Fibroblast of the aortic adventitia (primary cell): ENCODE measurements at regions not wholly inside any gene's neighbourhood (a gene's known extent, or its start where the extent isn't known, plus 50 kb on each side); places are given as distances from the start of the nearest gene placed in this dataset.
A peak's percentile ranks its signal among the peaks of the same experiment; 100 is the strongest.

Source experiments
- DNase-seq: peaks from one replicate; pipeline ENCODE4 v3.0.0-alpha.2; 2010; ENCODE audit warnings: low read depth
- H3K4me3 ChIP-seq: 2 replicates; pipeline ENCODE4 v1.5.1; 2011; ENCODE audit warnings: low read depth, mild to moderate bottlenecking, control low read depth, low read length, moderate library complexity
- CTCF ChIP-seq: IDR thresholded peaks from 2 replicates; pipeline ENCODE4 v1.5.1; 2011; ENCODE audit warnings: mild to moderate bottlenecking, low read length, control low read depth, inconsistent platforms; ENCODE audit not compliant: insufficient read depth

GRCh38 chrX:22629105-22629725, 356.5 kb downstream of the CBLL2 start:
- TF ChIP-seq CTCF: no peak
- no peak overlapping the region for H3K4me3 ChIP-seq
- peak; percentile 67 for DNase-seq

- H3K4me3 ChIP-seq: no peak overlapping the region
- peak; percentile 83 for DNase-seq
- TF ChIP-seq CTCF: no peak
Measured at GRCh38 chrX:22634083-22634482, 361.4 kb downstream of the CBLL2 start.

- DNase-seq: peak; percentile 67
- no peak for TF ChIP-seq CTCF
- no peak overlapping the region for H3K4me3 ChIP-seq
Measured at GRCh38 chrX:22634751-22635150, 362.0 kb downstream of the CBLL2 start.

GRCh38 chrX:22648281-22648680, 351.5 kb upstream of the DDX53 start:
- H3K4me3 ChIP-seq: no peak overlapping the region
- TF ChIP-seq CTCF: no peak
- DNase-seq: no peak

- no peak overlapping the region for H3K4me3 ChIP-seq
- no peak for TF ChIP-seq CTCF
- DNase-seq: no peak
Measured at GRCh38 chrX:22650691-22651090, 349.1 kb upstream of the DDX53 start.

- peak; percentile 25 for DNase-seq
- H3K4me3 ChIP-seq: no peak overlapping the region
- no peak for TF ChIP-seq CTCF
Measured at GRCh38 chrX:22652596-22652995, 347.2 kb upstream of the DDX53 start.

- no peak overlapping the region for H3K4me3 ChIP-seq
- peak; percentile 60 for DNase-seq
- TF ChIP-seq CTCF: no peak
Measured at GRCh38 chrX:22660756-22661155, 339.0 kb upstream of the DDX53 start.
